Fibroblast of pulmonary artery (primary cell): ENCODE measurements at regions not wholly inside any gene's neighbourhood (a gene's known extent, or its start where the extent isn't known, plus 50 kb on each side); places are given as distances from the start of the nearest gene placed in this dataset.
"Not testable (repeated sequence)": the region's sequence is repeated elsewhere in the genome, so short reads cannot be mapped to it uniquely, and the experiment has no call there.

ENCODE experiments used
- DNase-seq: peaks from one replicate; pipeline ENCODE4 v3.0.0-alpha.2; 2010; ENCODE audit warnings: low read depth
- H3K4me3 ChIP-seq: replicated peaks from 2 replicates; pipeline ENCODE4 v1.5.1; 2011; ENCODE audit warnings: low read depth, mild to moderate bottlenecking, control low read depth, low read length, moderate library complexity
- CTCF ChIP-seq: IDR thresholded peaks from 2 replicates; pipeline ENCODE4 v1.5.1; 2011; ENCODE audit warnings: mild to moderate bottlenecking, control low read depth, low read length, inconsistent platforms; ENCODE audit errors: missing control alignments

GRCh38 chr2:122034777-122035176 lies 279.3 kb downstream of the TSN start:
- no peak for TF ChIP-seq CTCF
- no peak for DNase-seq
- no peak overlapping the region for H3K4me3 ChIP-seq

- H3K4me3 ChIP-seq, DNase-seq: not testable (repeated sequence)
Measured at GRCh38 chr2:122038816-122039215, 283.4 kb downstream of the TSN start.

GRCh38 chr2:122041455-122041854 lies 286.0 kb downstream of the TSN start:
- H3K4me3 ChIP-seq = no peak overlapping the region
- no peak for DNase-seq
- TF ChIP-seq CTCF = no peak

GRCh38 chr2:122051659-122052058 lies 296.2 kb downstream of the TSN start:
- DNase-seq, H3K4me3 ChIP-seq: not testable (repeated sequence)

GRCh38 chr2:122055521-122055931 lies 300.1 kb downstream of the TSN start:
- no peak for TF ChIP-seq CTCF
- no peak overlapping the region for H3K4me3 ChIP-seq
- peak; percentile 44 for DNase-seq

- DNase-seq = peak; percentile 34
- no peak overlapping the region for H3K4me3 ChIP-seq
- TF ChIP-seq CTCF = no peak
Measured at GRCh38 chr2:122056853-122057252, 301.4 kb downstream of the TSN start.

- DNase-seq = no peak
- TF ChIP-seq CTCF = no peak
- H3K4me3 ChIP-seq = no peak overlapping the region
Measured at GRCh38 chr2:122061206-122061605, 305.8 kb downstream of the TSN start.

- no peak for TF ChIP-seq CTCF
- H3K4me3 ChIP-seq = no peak overlapping the region
- no peak for DNase-seq
Measured at GRCh38 chr2:122061831-122062230, 306.4 kb downstream of the TSN start.
